Gastrocnemius medialis (tissue), 4 donors: ENCODE measurements at regions not wholly inside any gene's neighbourhood (a gene's known extent, or its start where the extent isn't known, plus 50 kb on each side); places are given as distances from the start of the nearest gene placed in this dataset.

ENCODE experiments used
- CTCF ChIP-seq, 5 experiments: fragments of 450-650 bp in 3 of 5; fragments of 200-600 bp in 2 of 5; sonication (generic) in 2 of 5; IDR thresholded peaks in 4 of 5; conservative IDR thresholded peaks in 1 of 5; 1 replicate in 4 of 5; 2 replicates in 1 of 5; pipeline ENCODE4 v1.5.1; 2016 to 2019; ENCODE audit warnings: antibody characterized with exemption in 5 of 5, mild to moderate bottlenecking in 3 of 5, moderate library complexity in 3 of 5
- POLR2A ChIP-seq, 2 donors: fragments of 450-650 bp; IDR thresholded peaks; one replicate each; pipeline ENCODE4 v1.6.1; 2017; ENCODE audit warnings: antibody characterized with exemption in 2 of 2, mild to moderate bottlenecking in 2 of 2, moderate library complexity in 2 of 2

DNA sequence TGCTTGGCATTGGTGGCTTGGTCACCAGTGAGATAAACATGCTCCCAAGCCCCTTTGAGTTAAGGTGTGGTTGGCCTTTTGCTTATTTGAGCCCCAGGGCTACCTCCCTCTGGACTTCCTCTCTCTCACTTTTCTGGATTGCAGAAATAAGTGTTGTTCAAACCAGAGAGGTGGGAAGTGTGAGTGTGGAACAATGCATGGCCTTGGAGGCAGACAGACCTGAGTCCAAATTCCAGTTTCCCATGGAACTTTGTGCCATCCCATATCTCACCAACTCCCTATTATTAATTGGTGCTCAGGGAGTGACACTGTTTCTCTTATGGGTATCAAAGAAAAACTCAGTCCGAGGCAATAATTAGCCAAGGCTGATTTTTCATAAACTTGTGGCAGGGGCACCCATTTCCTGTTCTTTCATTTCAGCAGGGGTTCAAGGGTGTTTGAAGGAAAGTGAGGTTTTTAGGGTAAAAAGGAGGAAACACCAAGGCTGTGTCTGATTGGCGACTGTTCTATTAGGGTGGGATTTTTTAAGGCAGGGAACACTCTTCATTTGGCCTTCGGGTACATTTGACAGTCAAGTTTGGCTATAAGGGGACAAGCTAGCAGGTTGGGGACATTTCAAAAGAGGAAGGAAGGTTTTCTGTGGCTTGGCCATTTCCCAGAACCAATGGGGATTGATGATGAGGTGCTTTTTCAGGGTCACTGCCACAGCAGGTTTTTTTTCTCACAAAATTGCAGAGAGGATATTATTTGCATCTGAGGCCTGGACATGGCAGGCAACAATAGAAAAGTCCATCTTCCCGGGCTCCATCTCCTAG, 148.8 kb upstream of the NPY start:
- TF ChIP-seq CTCF (IDR thresholded peaks at IDR 0.05 in 4 of 5, conservative IDR thresholded peaks at IDR 0.05 in 1 of 5): no peak
- TF ChIP-seq POLR2A (IDR thresholded peaks at IDR 0.05): no peak
